Gastrocnemius medialis (tissue), 4 donors: ENCODE measurements at regions not wholly inside any gene's neighbourhood (a gene's known extent, or its start where the extent isn't known, plus 50 kb on each side); places are given as distances from the start of the nearest gene placed in this dataset.

Experiments
- CTCF ChIP-seq, 5 experiments: fragments of 450-650 bp in 3 of 5; fragments of 200-600 bp in 2 of 5; sonication (generic) in 2 of 5; IDR thresholded peaks in 4 of 5; conservative IDR thresholded peaks in 1 of 5; 1 replicate in 4 of 5; 2 replicates in 1 of 5; pipeline ENCODE4 v1.5.1; 2016 to 2019; ENCODE audit warnings: antibody characterized with exemption in 5 of 5, mild to moderate bottlenecking in 3 of 5, moderate library complexity in 3 of 5
- POLR2A ChIP-seq, 2 donors: fragments of 450-650 bp; IDR thresholded peaks; one replicate each; pipeline ENCODE4 v1.6.1; 2017; ENCODE audit warnings: antibody characterized with exemption in 2 of 2, mild to moderate bottlenecking in 2 of 2, moderate library complexity in 2 of 2

DNA sequence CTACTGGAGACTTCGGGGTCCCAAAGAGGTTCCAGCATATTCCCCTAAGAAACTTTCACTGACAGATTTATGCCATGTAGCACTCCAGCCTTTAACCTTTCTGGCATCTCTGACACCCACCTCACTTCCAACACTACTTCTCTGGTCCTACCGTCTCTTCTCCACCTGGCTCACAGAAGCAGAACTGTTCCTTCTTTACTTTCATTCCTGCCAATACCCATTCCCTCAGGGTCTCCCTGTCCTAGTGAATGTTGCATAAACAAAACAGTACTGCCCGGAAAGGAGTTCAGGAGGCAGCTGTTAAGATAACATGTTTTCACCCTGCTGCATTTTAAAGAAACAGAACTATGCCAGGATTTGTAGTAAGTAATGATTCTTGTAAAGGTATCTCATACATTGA lies 136.0 kb upstream of the MIR17HG start:
- TF ChIP-seq CTCF (IDR thresholded peaks at IDR 0.05 in 4 of 5, conservative IDR thresholded peaks at IDR 0.05 in 1 of 5) (no peak), POLR2A (IDR thresholded peaks at IDR 0.05) (no peak)
